Neuronal stem cell (in vitro differentiated cells): ENCODE measurements at regions not wholly inside any gene's neighbourhood (a gene's known extent, or its start where the extent isn't known, plus 50 kb on each side); places are given as distances from the start of the nearest gene placed in this dataset.

Experiments used
- DNase-seq: peaks from one replicate; pipeline ENCODE4 v3.0.0-alpha.2; 2013; ENCODE audit warnings: low spot score
- H2AFZ ChIP-seq: one replicate; pipeline ENCODE4 v1.6.1; 2013; ENCODE audit warnings: mild to moderate bottlenecking, low read length, inconsistent platforms
- H2AK5ac ChIP-seq: 2 replicates; pipeline ENCODE4 v1.6.1; 2013; ENCODE audit warnings: low read depth, mild to moderate bottlenecking, inconsistent platforms, low read length, moderate library complexity, mixed read lengths
- H2BK120ac ChIP-seq: 2 replicates; pipeline ENCODE4 v1.6.1; 2013; ENCODE audit warnings: low read depth, mild to moderate bottlenecking, inconsistent platforms, low read length, moderate library complexity, mixed read lengths
- H2BK12ac ChIP-seq: one replicate; pipeline ENCODE4 v1.6.1; 2013; ENCODE audit warnings: low read length, inconsistent platforms
- H2BK15ac ChIP-seq: 2 replicates; pipeline ENCODE4 v1.6.1; 2013; ENCODE audit warnings: mild to moderate bottlenecking, low read length, inconsistent platforms, mixed read lengths
- H2BK5ac ChIP-seq: one replicate; pipeline ENCODE4 v1.6.1; 2013; ENCODE audit warnings: inconsistent platforms, mild to moderate bottlenecking, low read length, moderate library complexity
- H3K14ac ChIP-seq: one replicate; pipeline ENCODE4 v1.6.1; 2013; ENCODE audit warnings: low read length, inconsistent platforms
- H3K18ac ChIP-seq: 2 replicates; pipeline ENCODE4 v1.6.1; 2013; ENCODE audit warnings: low read length, inconsistent platforms
- H3K23ac ChIP-seq: 2 replicates; pipeline ENCODE4 v1.6.1; 2013; ENCODE audit warnings: low read depth, mild to moderate bottlenecking, mixed read lengths, low read length, inconsistent platforms; ENCODE audit not compliant: poor library complexity
- H3K27ac ChIP-seq: replicated peaks from 3 replicates; pipeline ENCODE4 v1.5.1; 2013; ENCODE audit warnings: low read length, inconsistent platforms
- H3K27me3 ChIP-seq, 3 experiments: 2 replicates each; pipeline ENCODE4 v1.6.1; 2013; ENCODE audit warnings: low read length in 3 of 3, mild to moderate bottlenecking in 2 of 3, inconsistent platforms in 1 of 3, low read depth in 1 of 3, mixed read lengths in 1 of 3, moderate library complexity in 1 of 3; ENCODE audit not compliant: control insufficient read depth in 3 of 3, insufficient read depth in 3 of 3
- H3K36me3 ChIP-seq, 2 donors: replicated peaks in 1 of 2; 2 replicates each; pipeline ENCODE4 v1.6.1; 2013; ENCODE audit warnings: low read length in 2 of 2; ENCODE audit not compliant: control insufficient read depth in 2 of 2, insufficient read depth in 2 of 2
- H3K4ac ChIP-seq: 2 replicates; pipeline ENCODE4 v1.6.1; 2013; ENCODE audit warnings: inconsistent platforms, mild to moderate bottlenecking, low read length, moderate library complexity
- H3K4me1 ChIP-seq, 2 donors: 1 replicate in 1 of 2; 2 replicates in 1 of 2; pipeline ENCODE4 v1.6.1; 2013; ENCODE audit warnings: low read length in 2 of 2, low read depth in 1 of 2; ENCODE audit not compliant: control insufficient read depth in 2 of 2, insufficient read depth in 1 of 2
- H3K4me2 ChIP-seq: one replicate; pipeline ENCODE4 v1.6.1; 2013; ENCODE audit warnings: mild to moderate bottlenecking, low read length, inconsistent platforms; ENCODE audit not compliant: insufficient read depth, poor library complexity, severe bottlenecking
- H3K4me3 ChIP-seq, 2 donors: 2 replicates each; pipeline ENCODE4 v1.5.1; 2013; ENCODE audit warnings: low read length in 2 of 2, mild to moderate bottlenecking in 2 of 2, inconsistent platforms in 1 of 2, moderate library complexity in 1 of 2
- H3K79me1 ChIP-seq: one replicate; pipeline ENCODE4 v1.6.1; 2013; ENCODE audit warnings: low read depth, mild to moderate bottlenecking, inconsistent platforms, low read length, moderate library complexity
- H3K9ac ChIP-seq: one replicate; pipeline ENCODE4 v1.6.1; 2013; ENCODE audit warnings: mild to moderate bottlenecking, low read depth, low read length, inconsistent platforms; ENCODE audit not compliant: poor library complexity
- H3K9me3 ChIP-seq, 2 donors: replicated peaks in 1 of 2; 2 replicates each; pipeline versions ENCODE3 to v1.6.1; 2013; ENCODE audit warnings: low read length in 2 of 2, mild to moderate bottlenecking in 2 of 2, inconsistent platforms in 1 of 2, low read depth in 1 of 2, mixed read lengths in 1 of 2, moderate library complexity in 1 of 2; ENCODE audit not compliant: control insufficient read depth in 2 of 2, insufficient read depth in 1 of 2
- H4K8ac ChIP-seq: one replicate; pipeline ENCODE4 v1.6.1; 2013; ENCODE audit warnings: low read depth, mild to moderate bottlenecking, inconsistent platforms, low read length, moderate library complexity
- H4K91ac ChIP-seq: one replicate; pipeline ENCODE4 v1.6.1; 2013; ENCODE audit warnings: low read length, low read depth, mild to moderate bottlenecking, inconsistent platforms; ENCODE audit not compliant: poor library complexity
- WGBS, 2 donors: extraction: QIAGEN DNeasy Blood & Tissue Kit; methylation state at CpG; one replicate each; pipeline ENCODE4 v1.1.7; 2013; ENCODE audit warnings: missing lambda C conversion rate in 2 of 2, mixed read lengths in 1 of 2; ENCODE audit not compliant: insufficient read length in 2 of 2, insufficient replicate concordance in 1 of 2; ENCODE audit errors: extremely low coverage in 2 of 2; 5-methylcytosine and 5-hydroxymethylcytosine counted together

GRCh38 chr10:3942937-3943489, 158.0 kb upstream of the KLF6 start:
- H2BK12ac ChIP-seq = no peak overlapping the region
- no peaks in the 10 kb centered on the region for H3K36me3 ChIP-seq
- H3K4ac ChIP-seq = no peak overlapping the region
- H3K9ac ChIP-seq = no peak overlapping the region
- peaks cover 0 to 2% of the 10 kb centered on the region in 2 donors for H3K4me1 ChIP-seq
- no peak overlapping the region for H3K23ac ChIP-seq
- no peak overlapping the region for H3K4me2 ChIP-seq
- peaks cover 0 to 5% of the 10 kb centered on the region in 2 donors for H3K9me3 ChIP-seq
- H3K14ac ChIP-seq = no peak overlapping the region
- no peak overlapping the region for H4K8ac ChIP-seq
- no peaks in the 10 kb centered on the region for H3K27me3 ChIP-seq
- no peak for DNase-seq
- no peak overlapping the region for H4K91ac ChIP-seq
- H2BK15ac ChIP-seq = no peak overlapping the region
- H3K18ac ChIP-seq = no peak overlapping the region
- no CpG with 5 or more reads among the region's 9 CpGs for WGBS, 2 donors
- no peak overlapping the region for H2AK5ac ChIP-seq
- no peak overlapping the region for H2AFZ ChIP-seq
- no peak overlapping the region for H2BK5ac ChIP-seq
- no peak overlapping the region for H2BK120ac ChIP-seq
- no peaks in the 10 kb centered on the region for H3K79me1 ChIP-seq
- no peak overlapping the region for H3K4me3 ChIP-seq
- no peak overlapping the region for H3K27ac ChIP-seq

- Histone ChIP-seq H3K9ac (no peak overlapping the region), H2AK5ac (no peak overlapping the region), H3K4ac (no peak overlapping the region), H3K9me3 (peaks cover 0 to 5% of the 10 kb centered on the region in 2 donors), H3K4me2 (no peak overlapping the region), H2BK120ac (no peak overlapping the region), H2BK15ac (no peak overlapping the region), H2BK12ac (no peak overlapping the region), H4K8ac (no peak overlapping the region), H4K91ac (no peak overlapping the region), H3K27me3 (no peaks in the 10 kb centered on the region), H3K23ac (no peak overlapping the region), H2AFZ (no peak overlapping the region), H3K18ac (no peak overlapping the region), H3K79me1 (no peaks in the 10 kb centered on the region), H3K14ac (no peak overlapping the region), H3K36me3 (no peaks in the 10 kb centered on the region), H2BK5ac (no peak overlapping the region), H3K4me1 (peaks cover 0 to 2% of the 10 kb centered on the region in 2 donors), H3K27ac (no peak overlapping the region), H3K4me3 (no peak overlapping the region)
- DNase-seq = no peak
- WGBS, 2 donors = no CpG with 5 or more reads among the region's 12 CpGs
Measured at GRCh38 chr10:3941676-3942075, 156.7 kb upstream of the KLF6 start.

- Histone ChIP-seq H2BK12ac (no peak overlapping the region), H3K14ac (no peak overlapping the region), H4K91ac (no peak overlapping the region), H3K9ac (no peak overlapping the region), H2AFZ (no peak overlapping the region), H3K27ac (no peak overlapping the region), H3K4me3 (no peak overlapping the region), H3K79me1 (no peaks in the 10 kb centered on the region), H4K8ac (no peak overlapping the region), H3K4me1 (no peaks in the 10 kb centered on the region), H2BK5ac (no peak overlapping the region), H3K4me2 (no peak overlapping the region), H3K4ac (no peak overlapping the region), H3K9me3 (peaks cover 0 to 3% of the 10 kb centered on the region in 2 donors), H2BK15ac (no peak overlapping the region), H3K36me3 (no peaks in the 10 kb centered on the region), H3K18ac (no peak overlapping the region), H2AK5ac (no peak overlapping the region), H2BK120ac (no peak overlapping the region), H3K23ac (no peak overlapping the region), H3K27me3 (no peaks in the 10 kb centered on the region)
- no CpG with 5 or more reads among the region's 7 CpGs for WGBS, 2 donors
- no peak for DNase-seq
Measured at GRCh38 chr10:3936422-3937040, 151.5 kb upstream of the KLF6 start.

GRCh38 chr10:3935933-3936359, 150.9 kb upstream of the KLF6 start:
- Histone ChIP-seq H3K9me3 (peaks cover 0 to 3% of the 10 kb centered on the region in 2 donors), H2BK120ac (no peak overlapping the region), H3K4me3 (no peak overlapping the region), H4K8ac (no peak overlapping the region), H2AK5ac (no peak overlapping the region), H3K18ac (no peak overlapping the region), H3K27ac (no peak overlapping the region), H3K36me3 (no peaks in the 10 kb centered on the region), H3K9ac (no peak overlapping the region), H2BK5ac (no peak overlapping the region), H4K91ac (no peak overlapping the region), H3K4me1 (no peaks in the 10 kb centered on the region), H3K4ac (no peak overlapping the region), H2BK12ac (no peak overlapping the region), H2BK15ac (no peak overlapping the region), H3K23ac (no peak overlapping the region), H3K4me2 (no peak overlapping the region), H3K14ac (no peak overlapping the region), H3K27me3 (no peaks in the 10 kb centered on the region), H2AFZ (no peak overlapping the region), H3K79me1 (no peaks in the 10 kb centered on the region)
- no CpG with 5 or more reads among the region's 9 CpGs for WGBS, 2 donors
- DNase-seq = no peak
